ENCODE measurements at regions not wholly inside any gene's neighbourhood (a gene's known extent, or its start where the extent isn't known, plus 50 kb on each side); places are given as distances from the start of the nearest gene placed in this dataset.

GRCh38 chr12:75786070-75786469 lies 245.5 kb downstream of the PHLDA1 start:
- no peak overlapping the region for H3K27ac ChIP-seq (ENCODE audit: low read depth in 1 of 2, low read length in 2 of 2)
- TF ChIP-seq HNF4A (conservative IDR thresholded peaks at IDR 0.05) (no peak), EGR1 (IDR thresholded peaks at IDR 0.05; ENCODE audit: low read depth in 2 of 2) (no peak), JUND (IDR thresholded peaks at IDR 0.05) (no peak), TAF1 (conservative IDR thresholded peaks at IDR 0.05) (no peak), FOXA1 (IDR thresholded peaks at IDR 0.05) (no peak), ZBTB33 (IDR thresholded peaks at IDR 0.05) (no peak), REST (IDR thresholded peaks at IDR 0.05) (no peak), SP1 (IDR thresholded peaks at IDR 0.05) (no peak), RAD21 (IDR thresholded peaks at IDR 0.05) (no peak), HNF4G (IDR thresholded peaks at IDR 0.05) (no peak), FOXA2 (IDR thresholded peaks at IDR 0.05) (no peak), NR2F2 (IDR thresholded peaks at IDR 0.05) (no peak), RXRA (IDR thresholded peaks at IDR 0.05) (no peak)
- TF ChIP-seq, protein P1, sequence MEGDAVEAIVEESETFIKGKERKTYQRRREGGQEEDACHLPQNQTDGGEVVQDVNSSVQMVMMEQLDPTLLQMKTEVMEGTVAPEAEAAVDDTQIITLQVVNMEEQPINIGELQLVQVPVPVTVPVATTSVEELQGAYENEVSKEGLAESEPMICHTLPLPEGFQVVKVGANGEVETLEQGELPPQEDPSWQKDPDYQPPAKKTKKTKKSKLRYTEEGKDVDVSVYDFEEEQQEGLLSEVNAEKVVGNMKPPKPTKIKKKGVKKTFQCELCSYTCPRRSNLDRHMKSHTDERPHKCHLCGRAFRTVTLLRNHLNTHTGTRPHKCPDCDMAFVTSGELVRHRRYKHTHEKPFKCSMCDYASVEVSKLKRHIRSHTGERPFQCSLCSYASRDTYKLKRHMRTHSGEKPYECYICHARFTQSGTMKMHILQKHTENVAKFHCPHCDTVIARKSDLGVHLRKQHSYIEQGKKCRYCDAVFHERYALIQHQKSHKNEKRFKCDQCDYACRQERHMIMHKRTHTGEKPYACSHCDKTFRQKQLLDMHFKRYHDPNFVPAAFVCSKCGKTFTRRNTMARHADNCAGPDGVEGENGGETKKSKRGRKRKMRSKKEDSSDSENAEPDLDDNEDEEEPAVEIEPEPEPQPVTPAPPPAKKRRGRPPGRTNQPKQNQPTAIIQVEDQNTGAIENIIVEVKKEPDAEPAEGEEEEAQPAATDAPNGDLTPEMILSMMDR (IDR thresholded peaks at IDR 0.05; ENCODE audit: low read depth, low read length, missing input control), result no peak
- no peak overlapping the region for H3K9ac ChIP-seq (ENCODE audit: low read depth in 1 of 2, low read length in 2 of 2)
- 95% methylated on average over 3 of the region's 3 CpGs for WGBS
- H3K36me3 ChIP-seq (ENCODE audit: control insufficient read depth in 4 of 4, insufficient read depth in 3 of 4, low read depth in 1 of 4, low read length in 3 of 4), result no peaks in the 10 kb centered on the region
- no peak overlapping the region for H3K4me3 ChIP-seq (ENCODE audit: low read depth in 1 of 3, low read length in 3 of 3)
- peaks cover 0 to 13% (median 4%) of the 10 kb centered on the region in 4 donors for H3K4me1 ChIP-seq (ENCODE audit: control insufficient read depth in 4 of 4, insufficient read depth in 4 of 4, low read length in 3 of 4)
- no peaks in the 10 kb centered on the region for H3K27me3 ChIP-seq (ENCODE audit: control insufficient read depth in 4 of 4, insufficient read depth in 4 of 4, low read length in 3 of 4)
- no peaks in the 10 kb centered on the region for H3K9me3 ChIP-seq (ENCODE audit: control insufficient read depth in 4 of 4, low read length in 3 of 4)
- no peak for DNase-seq (ENCODE audit: low spot score)

DNA sequence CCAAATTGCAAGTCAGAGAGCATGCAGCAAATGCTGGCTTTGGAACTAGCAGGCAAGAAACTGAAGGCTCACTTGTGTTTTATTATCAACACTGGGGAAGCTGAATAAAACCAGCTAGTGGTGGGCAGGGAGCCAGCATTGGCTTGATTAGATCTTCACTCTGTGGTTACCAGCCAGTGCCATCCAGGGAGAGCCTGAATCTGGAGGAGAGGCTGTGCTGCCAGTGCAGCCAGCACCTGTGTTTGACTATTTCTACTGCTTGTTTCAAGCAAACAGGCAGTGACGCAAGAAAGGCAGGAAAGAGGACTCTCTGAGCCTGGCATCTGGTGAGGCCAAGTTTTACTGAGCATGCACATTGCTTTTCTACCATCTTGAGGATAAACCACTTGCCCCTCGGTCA lies 247.0 kb downstream of the PHLDA1 start:
- Histone ChIP-seq H3K9ac (ENCODE audit: low read depth in 1 of 2, low read length in 2 of 2) (no peak overlapping the region), H3K9me3 (ENCODE audit: control insufficient read depth in 4 of 4, low read length in 3 of 4) (no peaks in the 10 kb centered on the region), H3K27ac (ENCODE audit: low read depth in 1 of 2, low read length in 2 of 2) (peak overlapping the region in 1 of 2 donors; percentile 38), H3K36me3 (ENCODE audit: control insufficient read depth in 4 of 4, insufficient read depth in 3 of 4, low read depth in 1 of 4, low read length in 3 of 4) (no peaks in the 10 kb centered on the region), H3K27me3 (ENCODE audit: control insufficient read depth in 4 of 4, insufficient read depth in 4 of 4, low read length in 3 of 4) (no peaks in the 10 kb centered on the region), H3K4me3 (ENCODE audit: low read depth in 1 of 3, low read length in 3 of 3) (no peak overlapping the region), H3K4me1 (ENCODE audit: control insufficient read depth in 4 of 4, insufficient read depth in 4 of 4, low read length in 3 of 4) (peaks cover 0 to 13% (median 4%) of the 10 kb centered on the region in 4 donors)
- no peak for DNase-seq (ENCODE audit: low spot score)
- 31% methylated on average over 2 of the region's 2 CpGs for WGBS
- TF ChIP-seq RAD21 (IDR thresholded peaks at IDR 0.05), result peak; percentile 67 to 79
- peak in 1 of 2 donors; percentile 77 for TF ChIP-seq GABPA (IDR thresholded peaks at IDR 0.05 in 1 of 2, conservative IDR thresholded peaks at IDR 0.05 in 1 of 2)
- TF ChIP-seq YY1 (IDR thresholded peaks at IDR 0.05), result peak; percentile 87
- TF ChIP-seq HNF4G (IDR thresholded peaks at IDR 0.05), result no peak
- no peak for TF ChIP-seq TAF1 (conservative IDR thresholded peaks at IDR 0.05)
- TF ChIP-seq, protein P1 (IDR thresholded peaks at IDR 0.05; ENCODE audit: low read depth, low read length, missing input control), result no peak
- peak; percentile 73 for TF ChIP-seq REST (IDR thresholded peaks at IDR 0.05)
- TF ChIP-seq EGR1 (IDR thresholded peaks at IDR 0.05; ENCODE audit: low read depth in 2 of 2), result peak in 1 of 2 donors; percentile 52
- TF ChIP-seq JUND (IDR thresholded peaks at IDR 0.05), result peak; percentile 51 to 83
- peak; percentile 76 to 80 for TF ChIP-seq HNF4A (conservative IDR thresholded peaks at IDR 0.05)
- peak; percentile 93 for TF ChIP-seq ATF3 (IDR thresholded peaks at IDR 0.05)
- peak; percentile 67 for TF ChIP-seq FOXA1 (IDR thresholded peaks at IDR 0.05)
- TF ChIP-seq RXRA (IDR thresholded peaks at IDR 0.05), result peak; percentile 77 to 84
- TF ChIP-seq FOXA2 (IDR thresholded peaks at IDR 0.05), result peak; percentile 74

Measured in liver (tissue), 8 donors.